ENCODE measurements at regions not wholly inside any gene's neighbourhood (a gene's known extent, or its start where the extent isn't known, plus 50 kb on each side); places are given as distances from the start of the nearest gene placed in this dataset.

- H3K27ac ChIP-seq (ENCODE audit: low read depth, low read length), result no peak overlapping the region
- POLR2A ChIA-PET, result no interaction called here
- peaks cover 9% of the 10 kb centered on the region for H3K9me3 ChIP-seq (ENCODE audit: control insufficient read depth, insufficient read depth, low read length)
- no peak for DNase-seq (ENCODE audit: low read depth, low spot score)
- H3K4me3 ChIP-seq (ENCODE audit: low read depth, low read length), result no peak overlapping the region
- TF ChIP-seq CTCF (IDR thresholded peaks at IDR 0.05; ENCODE audit: low read depth, low read length), result no peak
- peaks cover 27% of the 10 kb centered on the region for H3K27me3 ChIP-seq (ENCODE audit: control insufficient read depth, insufficient read depth, low read length)
- CTCF ChIA-PET, result no interaction called here
Observed at GRCh38 chr1:10953505-10954193, 58.8 kb upstream of the TARDBP start.

- POLR2A ChIA-PET, result interaction anchor here (0.6 kb wide), 1 partner anchor 27 kb away, joined by 3 read pairs; no protein-coding TSS in a partner anchor
- CTCF ChIA-PET, result interaction anchor here (1.2 kb wide), 1 partner anchor 450 kb away, joined by 4 read pairs; no protein-coding TSS in a partner anchor
- no peak overlapping the region for H3K4me3 ChIP-seq (ENCODE audit: low read depth, low read length)
- TF ChIP-seq CTCF (IDR thresholded peaks at IDR 0.05; ENCODE audit: low read depth, low read length), result no peak
- DNase-seq (ENCODE audit: low read depth, low spot score), result no peak
- H3K27me3 ChIP-seq (ENCODE audit: control insufficient read depth, insufficient read depth, low read length), result peaks cover 29% of the 10 kb centered on the region
- H3K27ac ChIP-seq (ENCODE audit: low read depth, low read length), result no peak overlapping the region
- H3K9me3 ChIP-seq (ENCODE audit: control insufficient read depth, insufficient read depth, low read length), result peaks cover 9% of the 10 kb centered on the region
Observed at GRCh38 chr1:10957133-10957532, 55.3 kb upstream of the TARDBP start.

- TF ChIP-seq CTCF (IDR thresholded peaks at IDR 0.05; ENCODE audit: low read depth, low read length), result no peak
- Histone ChIP-seq H3K9me3 (ENCODE audit: control insufficient read depth, insufficient read depth, low read length) (peaks cover 5% of the 10 kb centered on the region), H3K27ac (ENCODE audit: low read depth, low read length) (no peak overlapping the region), H3K4me3 (ENCODE audit: low read depth, low read length) (no peak overlapping the region), H3K27me3 (ENCODE audit: control insufficient read depth, insufficient read depth, low read length) (peaks cover 29% of the 10 kb centered on the region)
- POLR2A ChIA-PET, result no interaction called here
- CTCF ChIA-PET, result interaction anchor here (0.9 to 1.2 kb wide), 2 partner anchors 21 to 451 kb away, joined by 3 to 4 read pairs; no protein-coding TSS in a partner anchor
- DNase-seq (ENCODE audit: low read depth, low spot score), result no peak
Observed at GRCh38 chr1:10958614-10959013, 53.8 kb upstream of the TARDBP start.

- POLR2A ChIA-PET, result no interaction called here
- Histone ChIP-seq H3K27ac (ENCODE audit: low read depth, low read length) (no peak overlapping the region), H3K27me3 (ENCODE audit: control insufficient read depth, insufficient read depth, low read length) (peaks cover 25% of the 10 kb centered on the region), H3K9me3 (ENCODE audit: control insufficient read depth, insufficient read depth, low read length) (no peaks in the 10 kb centered on the region; the same call in 1 of the 2 replicates), H3K4me3 (ENCODE audit: low read depth, low read length) (no peak overlapping the region)
- CTCF ChIA-PET, result interaction anchor here (0.6 to 2.4 kb wide), 9 partner anchors 9 to 455 kb away, joined by 3 to 9 read pairs (median 4); no protein-coding TSS in a partner anchor
- DNase-seq (ENCODE audit: low read depth, low spot score), result peak; percentile 30
- TF ChIP-seq CTCF (IDR thresholded peaks at IDR 0.05; ENCODE audit: low read depth, low read length), result peak; percentile 85
Observed at GRCh38 chr1:10960411-10961299, 51.8 kb upstream of the TARDBP start.
